GM15510 (cell line): ENCODE measurements at regions not wholly inside any gene's neighbourhood (a gene's known extent, or its start where the extent isn't known, plus 50 kb on each side); places are given as distances from the start of the nearest gene placed in this dataset.

Experiments
- POLR2A ChIP-seq: IDR thresholded peaks from 3 replicates; pipeline ENCODE4 v1.6.1; 2011; ENCODE audit warnings: borderline replicate concordance; ENCODE audit not compliant: insufficient read length; ENCODE audit errors: extremely low read depth

- TF ChIP-seq POLR2A = no peak
These were observed 208.8 kb upstream of the EEA1 start for GRCh38 chr12:93137656-93138612.

- TF ChIP-seq POLR2A = no peak
These were observed 210.1 kb upstream of the EEA1 start for GRCh38 chr12:93139028-93139665.

- no peak for TF ChIP-seq POLR2A
These were observed 211.2 kb upstream of the EEA1 start for GRCh38 chr12:93140325-93140724.

GRCh38 chr12:93140801-93141200 is 211.7 kb upstream of the EEA1 start:
- TF ChIP-seq POLR2A = no peak

- TF ChIP-seq POLR2A = no peak
These were observed 213.8 kb upstream of the EEA1 start for GRCh38 chr12:93142881-93143280.

GRCh38 chr12:93144109-93144508 is 215.0 kb upstream of the EEA1 start:
- TF ChIP-seq POLR2A = no peak

- no peak for TF ChIP-seq POLR2A
These were observed 216.0 kb upstream of the EEA1 start for GRCh38 chr12:93145086-93145485.

- TF ChIP-seq POLR2A = no peak
These were observed 217.3 kb upstream of the EEA1 start for GRCh38 chr12:93146263-93146939.

GRCh38 chr12:93146970-93147369 is 217.9 kb upstream of the EEA1 start:
- no peak for TF ChIP-seq POLR2A

GRCh38 chr12:93148412-93148811 is 219.3 kb upstream of the EEA1 start:
- TF ChIP-seq POLR2A = no peak

GRCh38 chr12:93149229-93149628 is 220.1 kb upstream of the EEA1 start:
- no peak for TF ChIP-seq POLR2A

- no peak for TF ChIP-seq POLR2A
These were observed 222.1 kb upstream of the EEA1 start for GRCh38 chr12:93151079-93151762.

GRCh38 chr12:93152617-93153016 is 223.5 kb upstream of the EEA1 start:
- no peak for TF ChIP-seq POLR2A

GRCh38 chr12:93153321-93153720 is 224.2 kb upstream of the EEA1 start:
- TF ChIP-seq POLR2A = no peak
